Amygdala (tissue), 56 donors: ENCODE measurements at regions not wholly inside any gene's neighbourhood (a gene's known extent, or its start where the extent isn't known, plus 50 kb on each side); places are given as distances from the start of the nearest gene placed in this dataset.

Experiments
- DNase-seq, 56 donors: peaks; one replicate each; lab custom pipeline; 2025; lab: John Stamatoyannopoulos, UW

- no peak for DNase-seq
These were observed 546.0 kb upstream of the CFAP20DC start for GRCh38 chr3:59595830-59596229.

- DNase-seq = no peak
These were observed 543.6 kb upstream of the CFAP20DC start for GRCh38 chr3:59593380-59593779.

GRCh38 chr3:59580996-59581395, 531.2 kb upstream of the CFAP20DC start:
- DNase-seq = no peak

GRCh38 chr3:59580499-59580898, 530.7 kb upstream of the CFAP20DC start:
- no peak for DNase-seq

GRCh38 chr3:59578129-59578528, 528.3 kb upstream of the CFAP20DC start:
- DNase-seq = no peak

- DNase-seq = no peak
These were observed 526.8 kb upstream of the CFAP20DC start for GRCh38 chr3:59576606-59577005.

GRCh38 chr3:59575113-59576001, 525.5 kb upstream of the CFAP20DC start:
- DNase-seq = peak in 55 of 56 donors; percentile 13 to 93 (median 72)

GRCh38 chr3:59573911-59574310, 524.1 kb upstream of the CFAP20DC start:
- peak in 45 of 56 donors; percentile 3 to 87 (median 49) for DNase-seq

GRCh38 chr3:59572106-59572505, 522.3 kb upstream of the CFAP20DC start:
- no peak for DNase-seq

- no peak for DNase-seq
These were observed 521.0 kb upstream of the CFAP20DC start for GRCh38 chr3:59570806-59571205.

- DNase-seq = no peak
These were observed 517.8 kb upstream of the CFAP20DC start for GRCh38 chr3:59567661-59568060.

- no peak for DNase-seq
These were observed 516.7 kb upstream of the CFAP20DC start for GRCh38 chr3:59566481-59566975.

GRCh38 chr3:59565125-59565524, 515.3 kb upstream of the CFAP20DC start:
- no peak for DNase-seq

- no peak for DNase-seq
These were observed 514.1 kb upstream of the CFAP20DC start for GRCh38 chr3:59563966-59564365.

- DNase-seq = no peak
These were observed 513.3 kb upstream of the CFAP20DC start for GRCh38 chr3:59563072-59563605.

GRCh38 chr3:59559721-59560435, 510.1 kb upstream of the CFAP20DC start:
- DNase-seq = peak in 1 of 56 donors; percentile 3

- DNase-seq = no peak
These were observed 509.3 kb upstream of the CFAP20DC start for GRCh38 chr3:59558906-59559720.

GRCh38 chr3:59555593-59556315, 505.9 kb upstream of the CFAP20DC start:
- no peak for DNase-seq

- no peak for DNase-seq
These were observed 503.3 kb upstream of the CFAP20DC start for GRCh38 chr3:59553076-59553475.

- DNase-seq = no peak
These were observed 502.0 kb upstream of the CFAP20DC start for GRCh38 chr3:59551834-59552233.
